OCI-LY7 (cell line): ENCODE measurements at regions not wholly inside any gene's neighbourhood (a gene's known extent, or its start where the extent isn't known, plus 50 kb on each side); places are given as distances from the start of the nearest gene placed in this dataset.

Experiments
- BruUV-seq: library from RNA; stranded (reverse); fragments of 400-500 nt; replicated peaks from 2 replicates; lab custom pipeline; 2021; lab: Mats Ljungman, UMichigan
- CTCF ChIA-PET: fragments of 300-600 bp; sonication (Branson Sonifier 250); formaldehyde crosslinking; loops from one replicate; lab custom pipeline; 2022; ENCODE audit warnings: antibody characterized with exemption; ENCODE audit not compliant: unreplicated experiment; lab: Charles Lee
- POLR2A ChIA-PET: fragments of 300-600 bp; sonication (Branson Sonifier 250); formaldehyde crosslinking; loops from one replicate; lab custom pipeline; 2022; ENCODE audit warnings: antibody characterized with exemption; lab: Charles Lee
- DNase-seq: peaks from one replicate; pipeline ENCODE4 v3.0.0-alpha.2; 2015; ENCODE audit warnings: low spot score
- H2AFZ ChIP-seq: fragments of 200-600 bp; sonication (generic), shearing (Covaris generic); 2 replicates; pipeline ENCODE4 v1.6.1; 2014; ENCODE audit warnings: mild to moderate bottlenecking, antibody characterized with exemption, low read length, moderate library complexity
- H3K27ac ChIP-seq: fragments of 200-600 bp; sonication (generic); 2 replicates; pipeline ENCODE4 v1.5.1; 2014; ENCODE audit warnings: mixed run types, low read depth, mild to moderate bottlenecking, moderate library complexity, low read length, inconsistent platforms; ENCODE audit not compliant: poor library complexity, severe bottlenecking
- H3K36me3 ChIP-seq: fragments of 200-600 bp; sonication (generic); 2 replicates; pipeline ENCODE4 v1.6.1; 2014; ENCODE audit warnings: mild to moderate bottlenecking, antibody characterized with exemption, low read length, moderate library complexity, mixed read lengths; ENCODE audit not compliant: insufficient read depth
- H3K4me1 ChIP-seq: fragments of 200-600 bp; sonication (generic); 2 replicates; pipeline ENCODE4 v1.5.1; 2014; ENCODE audit warnings: mild to moderate bottlenecking, low read length; ENCODE audit not compliant: insufficient read depth, poor library complexity, severe bottlenecking
- H3K4me2 ChIP-seq: fragments of 200-600 bp; sonication (generic); 2 replicates; pipeline ENCODE4 v1.6.1; 2014; ENCODE audit warnings: mild to moderate bottlenecking, low read length
- H3K4me3 ChIP-seq: fragments of 200-600 bp; sonication (generic); 2 replicates; pipeline ENCODE4 v1.5.1; 2014; ENCODE audit warnings: mild to moderate bottlenecking, low read depth, low read length; ENCODE audit not compliant: poor library complexity, severe bottlenecking
- H3K79me2 ChIP-seq: fragments of 200-600 bp; sonication (generic); 2 replicates; pipeline ENCODE4 v1.6.1; 2016; ENCODE audit warnings: low read depth, mild to moderate bottlenecking, low read length, moderate library complexity, mixed read lengths; ENCODE audit not compliant: insufficient read depth
- H3K9me2 ChIP-seq: fragments of 200-600 bp; sonication (generic); 2 replicates; pipeline ENCODE4 v1.6.1; 2016; ENCODE audit warnings: mild to moderate bottlenecking, low read length, mixed read lengths; ENCODE audit not compliant: insufficient read depth
- H3K9me3 ChIP-seq: fragments of 200-600 bp; sonication (generic); 2 replicates; pipeline ENCODE4 v1.6.1; 2014; ENCODE audit warnings: mild to moderate bottlenecking, mixed run types, low read length, mixed read lengths
- H4K20me1 ChIP-seq: fragments of 200-600 bp; sonication (generic); 2 replicates; pipeline ENCODE4 v1.6.1; 2014; ENCODE audit warnings: mild to moderate bottlenecking, antibody characterized with exemption, low read length, moderate library complexity, mixed read lengths; ENCODE audit not compliant: insufficient read depth
- CTCF ChIP-seq: fragments of 200-600 bp; sonication (generic); conservative IDR thresholded peaks from 2 replicates; pipeline ENCODE4 v1.5.1; 2014; ENCODE audit warnings: mild to moderate bottlenecking, antibody characterized with exemption, low read length, moderate library complexity, mixed read lengths
- EZH2phosphoT487 ChIP-seq: fragments of 200-600 bp; sonication (generic); IDR thresholded peaks from 2 replicates; pipeline ENCODE4 v1.6.1; 2018; ENCODE audit warnings: low read depth, borderline replicate concordance, mild to moderate bottlenecking, mixed run types, antibody characterized with exemption, low read length, moderate library complexity, mixed read lengths
- intact Hi-C: fragments of 100-400 bp; cut with micrococcal nuclease; formaldehyde crosslinking; loops from one replicate; pipeline ENCODE4 v1.10.0; 2022; ENCODE audit not compliant: unreplicated experiment

- H2AFZ ChIP-seq: no peak overlapping the region
- TF ChIP-seq EZH2phosphoT487 (no peak), CTCF (no peak)
- H3K4me1 ChIP-seq: no peaks in the 10 kb centered on the region
- no peak overlapping the region for H3K4me2 ChIP-seq
- no peaks in the 10 kb centered on the region for H3K9me2 ChIP-seq
- no TSS peak for BruUV-seq
- ChIA-PET POLR2A (no interaction called here), CTCF (no interaction called here)
- intact Hi-C loops: no loop called here
- no peak overlapping the region for H3K4me3 ChIP-seq
- no peak overlapping the region for H3K27ac ChIP-seq
- no peak for DNase-seq
- H3K36me3 ChIP-seq: no peaks in the 10 kb centered on the region
- no peaks in the 10 kb centered on the region for H4K20me1 ChIP-seq
- H3K9me3 ChIP-seq: no peaks in the 10 kb centered on the region
- H3K79me2 ChIP-seq: no peaks in the 10 kb centered on the region
Measured at GRCh38 chr5:2891781-2892180, 140.3 kb upstream of the IRX2 start.

- TF ChIP-seq CTCF: no peak
- no peak for TF ChIP-seq EZH2phosphoT487
- Histone ChIP-seq H2AFZ (no peak overlapping the region), H3K4me1 (no peaks in the 10 kb centered on the region), H3K79me2 (no peaks in the 10 kb centered on the region), H3K4me2 (no peak overlapping the region), H4K20me1 (no peaks in the 10 kb centered on the region), H3K9me3 (no peaks in the 10 kb centered on the region), H3K36me3 (no peaks in the 10 kb centered on the region), H3K4me3 (no peak overlapping the region), H3K27ac (no peak overlapping the region), H3K9me2 (no peaks in the 10 kb centered on the region)
- BruUV-seq: no TSS peak
- ChIA-PET CTCF (no interaction called here), POLR2A (no interaction called here)
- no peak for DNase-seq
- intact Hi-C loops: no loop called here
Measured at GRCh38 chr5:2890011-2890410, 138.5 kb upstream of the IRX2 start.

GRCh38 chr5:2888520-2889060 lies 137.1 kb upstream of the IRX2 start:
- intact Hi-C loops: no loop called here
- DNase-seq: no peak
- Histone ChIP-seq H3K4me1 (no peaks in the 10 kb centered on the region), H3K4me2 (no peak overlapping the region), H3K9me2 (no peaks in the 10 kb centered on the region), H2AFZ (no peak overlapping the region), H3K4me3 (no peak overlapping the region), H3K36me3 (no peaks in the 10 kb centered on the region), H3K9me3 (no peaks in the 10 kb centered on the region), H4K20me1 (no peaks in the 10 kb centered on the region), H3K79me2 (no peaks in the 10 kb centered on the region), H3K27ac (no peak overlapping the region)
- POLR2A ChIA-PET: no interaction called here
- TF ChIP-seq EZH2phosphoT487: no peak
- TF ChIP-seq CTCF: no peak
- CTCF ChIA-PET: no interaction called here
- no TSS peak for BruUV-seq
